IMR-90 (cell line): ENCODE measurements at regions not wholly inside any gene's neighbourhood (a gene's known extent, or its start where the extent isn't known, plus 50 kb on each side); places are given as distances from the start of the nearest gene placed in this dataset.

ENCODE experiments used
- CEBPB ChIP-seq: IDR thresholded peaks from 2 replicates; pipeline ENCODE4 v1.6.1; 2012; ENCODE audit warnings: low read depth, low read length, improper control_type of control experiment
- CHD1 ChIP-seq: IDR thresholded peaks from 2 replicates; pipeline ENCODE4 v1.6.1; 2012; ENCODE audit warnings: low read depth, low read length, improper control_type of control experiment
- CTCF ChIP-seq: conservative IDR thresholded peaks from 2 replicates; pipeline ENCODE4 v1.5.1; 2012; ENCODE audit warnings: mild to moderate bottlenecking, low read depth, low read length, improper control_type of control experiment
- ELK1 ChIP-seq: fragments of 150-350 bp; IDR thresholded peaks from 2 replicates; pipeline ENCODE4 v1.6.1; 2016; ENCODE audit warnings: low read depth, mild to moderate bottlenecking, low read length, moderate library complexity, borderline replicate concordance
- FOS ChIP-seq: fragments of 150-350 bp; IDR thresholded peaks from 2 replicates; pipeline ENCODE4 v1.6.1; 2016; ENCODE audit warnings: low read depth, low read length
- MAFK ChIP-seq: IDR thresholded peaks from 2 replicates; pipeline ENCODE4 v1.6.1; 2012; ENCODE audit warnings: low read depth, low read length, improper control_type of control experiment
- MAZ ChIP-seq: IDR thresholded peaks from 2 replicates; pipeline ENCODE4 v1.6.1; 2012; ENCODE audit warnings: low read depth, mild to moderate bottlenecking, low read length, improper control_type of control experiment, moderate library complexity, borderline replicate concordance
- MXI1 ChIP-seq: IDR thresholded peaks from 2 replicates; pipeline ENCODE4 v1.6.1; 2012; ENCODE audit warnings: low read depth, mild to moderate bottlenecking, low read length, moderate library complexity, borderline replicate concordance
- POLR2A ChIP-seq: IDR thresholded peaks from 2 replicates; pipeline ENCODE4 v1.6.1; 2012; ENCODE audit warnings: mild to moderate bottlenecking, low read depth, low read length
- RAD21 ChIP-seq: IDR thresholded peaks from 2 replicates; pipeline ENCODE4 v1.6.1; 2012; ENCODE audit warnings: low read length, improper control_type of control experiment
- RCOR1 ChIP-seq: IDR thresholded peaks from 2 replicates; pipeline ENCODE4 v1.6.1; 2012; ENCODE audit warnings: mild to moderate bottlenecking, low read length, improper control_type of control experiment; ENCODE audit not compliant: insufficient replicate concordance
- RFX5 ChIP-seq: IDR thresholded peaks from 2 replicates; pipeline ENCODE4 v1.8.0; 2012; ENCODE audit warnings: low read depth, mild to moderate bottlenecking, low read length, moderate library complexity
- USF2 ChIP-seq: fragments of 150-350 bp; IDR thresholded peaks from 2 replicates; pipeline ENCODE4 v1.6.1; 2017; ENCODE audit warnings: mild to moderate bottlenecking, antibody characterized with exemption, low read length, low read depth

GRCh38 chr1:29385966-29386365, 149.6 kb downstream of the PTPRU start:
- TF ChIP-seq CHD1 (no peak), CTCF (no peak), RFX5 (no peak), MAZ (no peak), MAFK (no peak), USF2 (no peak), ELK1 (no peak), POLR2A (no peak), FOS (no peak), RAD21 (no peak), CEBPB (no peak), RCOR1 (no peak), MXI1 (no peak)
